Loucy (cell line): ENCODE measurements at regions not wholly inside any gene's neighbourhood (a gene's known extent, or its start where the extent isn't known, plus 50 kb on each side); places are given as distances from the start of the nearest gene placed in this dataset.

Experiments used
- EZH2phosphoT487 ChIP-seq: fragments of 200-600 bp; IDR thresholded peaks from 2 replicates; pipeline ENCODE4 v1.6.1; 2018; ENCODE audit warnings: antibody characterized with exemption, mild to moderate bottlenecking, moderate library complexity, borderline replicate concordance
- TF ChIP-seq, protein P1 (sequence below): fragments of 200-600 bp; sonication (generic); conservative IDR thresholded peaks from 2 replicates; pipeline ENCODE4 v1.5.1; 2014; ENCODE audit warnings: mild to moderate bottlenecking, antibody characterized with exemption, low read length

DNA sequence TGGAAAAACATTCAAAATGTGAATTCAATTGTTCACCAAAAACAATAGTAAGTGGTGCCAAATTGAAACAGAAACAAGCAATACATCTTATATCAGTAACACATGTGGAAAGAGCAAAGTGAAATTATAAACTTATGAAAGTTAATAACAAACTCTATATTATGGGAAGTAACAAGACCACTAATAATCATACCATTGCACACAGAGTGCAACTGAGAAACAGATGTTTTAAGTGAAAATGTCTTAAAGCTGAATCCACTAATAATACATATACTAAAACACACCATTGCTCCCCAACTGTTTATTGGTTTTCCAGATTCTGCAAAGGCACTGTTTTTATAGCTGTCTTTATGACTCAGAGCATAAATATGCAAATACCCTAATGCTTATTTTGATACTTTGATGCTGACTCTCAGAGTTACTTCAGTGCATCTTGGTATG lies 292.3 kb downstream of the RFPL4B start:
- TF ChIP-seq, protein P1, sequence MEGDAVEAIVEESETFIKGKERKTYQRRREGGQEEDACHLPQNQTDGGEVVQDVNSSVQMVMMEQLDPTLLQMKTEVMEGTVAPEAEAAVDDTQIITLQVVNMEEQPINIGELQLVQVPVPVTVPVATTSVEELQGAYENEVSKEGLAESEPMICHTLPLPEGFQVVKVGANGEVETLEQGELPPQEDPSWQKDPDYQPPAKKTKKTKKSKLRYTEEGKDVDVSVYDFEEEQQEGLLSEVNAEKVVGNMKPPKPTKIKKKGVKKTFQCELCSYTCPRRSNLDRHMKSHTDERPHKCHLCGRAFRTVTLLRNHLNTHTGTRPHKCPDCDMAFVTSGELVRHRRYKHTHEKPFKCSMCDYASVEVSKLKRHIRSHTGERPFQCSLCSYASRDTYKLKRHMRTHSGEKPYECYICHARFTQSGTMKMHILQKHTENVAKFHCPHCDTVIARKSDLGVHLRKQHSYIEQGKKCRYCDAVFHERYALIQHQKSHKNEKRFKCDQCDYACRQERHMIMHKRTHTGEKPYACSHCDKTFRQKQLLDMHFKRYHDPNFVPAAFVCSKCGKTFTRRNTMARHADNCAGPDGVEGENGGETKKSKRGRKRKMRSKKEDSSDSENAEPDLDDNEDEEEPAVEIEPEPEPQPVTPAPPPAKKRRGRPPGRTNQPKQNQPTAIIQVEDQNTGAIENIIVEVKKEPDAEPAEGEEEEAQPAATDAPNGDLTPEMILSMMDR = no peak
- no peak for TF ChIP-seq EZH2phosphoT487
